Skeletal muscle satellite cell (primary cell): ENCODE measurements at regions not wholly inside any gene's neighbourhood (a gene's known extent, or its start where the extent isn't known, plus 50 kb on each side); places are given as distances from the start of the nearest gene placed in this dataset.

Experiments used
- H3K27me3 ChIP-seq: 2 replicates; pipeline ENCODE4 v1.7.0; 2013; ENCODE audit warnings: low read length; ENCODE audit not compliant: control insufficient read depth, insufficient read depth
- H3K36me3 ChIP-seq: 2 replicates; pipeline ENCODE4 v1.7.0; 2013; ENCODE audit warnings: mild to moderate bottlenecking, control low read depth, low read length; ENCODE audit not compliant: insufficient read depth
- H3K4me1 ChIP-seq: 2 replicates; pipeline ENCODE4 v1.7.0; 2013; ENCODE audit warnings: low read length; ENCODE audit not compliant: control insufficient read depth, insufficient read depth
- H3K4me2 ChIP-seq: 2 replicates; pipeline ENCODE4 v1.7.0; 2013; ENCODE audit warnings: mild to moderate bottlenecking, low read length
- H3K4me3 ChIP-seq: 2 replicates; pipeline ENCODE4 v1.7.0; 2013; ENCODE audit warnings: low read length
- H3K9ac ChIP-seq: 2 replicates; pipeline ENCODE4 v1.7.0; 2013; ENCODE audit warnings: mild to moderate bottlenecking, low read depth, low read length, moderate library complexity
- H3K9me3 ChIP-seq: replicated peaks from 2 replicates; pipeline ENCODE4 v1.7.0; 2013; ENCODE audit warnings: mild to moderate bottlenecking, control low read depth, low read length

GRCh38 chr4:22181736-22182135, 233.2 kb upstream of the KCNIP4 start:
- Histone ChIP-seq H3K4me2 (no peak overlapping the region), H3K27me3 (no peaks in the 10 kb centered on the region), H3K9me3 (no peaks in the 10 kb centered on the region), H3K4me1 (peaks cover 20% of the 10 kb centered on the region), H3K9ac (no peak overlapping the region), H3K4me3 (no peak overlapping the region), H3K36me3 (no peaks in the 10 kb centered on the region)

GRCh38 chr4:22179124-22179874, 230.7 kb upstream of the KCNIP4 start:
- Histone ChIP-seq H3K4me3 (peak overlapping the region; percentile 26), H3K4me2 (peak overlapping the region; percentile 56), H3K36me3 (no peaks in the 10 kb centered on the region), H3K4me1 (peaks cover 20% of the 10 kb centered on the region), H3K27me3 (no peaks in the 10 kb centered on the region), H3K9me3 (no peaks in the 10 kb centered on the region), H3K9ac (peak overlapping the region; percentile 33)

- H3K4me2 ChIP-seq = no peak overlapping the region
- no peaks in the 10 kb centered on the region for H3K9me3 ChIP-seq
- H3K4me3 ChIP-seq = no peak overlapping the region
- no peak overlapping the region for H3K9ac ChIP-seq
- H3K27me3 ChIP-seq = no peaks in the 10 kb centered on the region
- H3K36me3 ChIP-seq = no peaks in the 10 kb centered on the region
- peaks cover 24% of the 10 kb centered on the region for H3K4me1 ChIP-seq
Observed at GRCh38 chr4:22174640-22175039, 226.1 kb upstream of the KCNIP4 start.

- Histone ChIP-seq H3K4me1 (peaks cover 11% of the 10 kb centered on the region), H3K36me3 (no peaks in the 10 kb centered on the region), H3K9ac (no peak overlapping the region), H3K4me3 (no peak overlapping the region), H3K4me2 (no peak overlapping the region), H3K9me3 (no peaks in the 10 kb centered on the region), H3K27me3 (no peaks in the 10 kb centered on the region)
Observed at GRCh38 chr4:22170353-22170752, 221.8 kb upstream of the KCNIP4 start.

- H3K36me3 ChIP-seq = no peaks in the 10 kb centered on the region
- no peak overlapping the region for H3K9ac ChIP-seq
- H3K4me1 ChIP-seq = peaks cover 11% of the 10 kb centered on the region
- H3K4me2 ChIP-seq = no peak overlapping the region
- no peak overlapping the region for H3K4me3 ChIP-seq
- H3K27me3 ChIP-seq = no peaks in the 10 kb centered on the region
- no peaks in the 10 kb centered on the region for H3K9me3 ChIP-seq
Observed at GRCh38 chr4:22167201-22167600, 218.6 kb upstream of the KCNIP4 start.

- no peaks in the 10 kb centered on the region for H3K36me3 ChIP-seq
- H3K4me3 ChIP-seq = no peak overlapping the region
- no peak overlapping the region for H3K9ac ChIP-seq
- no peak overlapping the region for H3K4me2 ChIP-seq
- H3K9me3 ChIP-seq = no peaks in the 10 kb centered on the region
- H3K4me1 ChIP-seq = no peaks in the 10 kb centered on the region
- no peaks in the 10 kb centered on the region for H3K27me3 ChIP-seq
Observed at GRCh38 chr4:22162454-22162853, 213.9 kb upstream of the KCNIP4 start.

GRCh38 chr4:22130741-22131140, 182.2 kb upstream of the KCNIP4 start:
- Histone ChIP-seq H3K9me3 (no peaks in the 10 kb centered on the region), H3K4me2 (no peak overlapping the region), H3K27me3 (no peaks in the 10 kb centered on the region), H3K4me1 (no peaks in the 10 kb centered on the region), H3K9ac (no peak overlapping the region), H3K36me3 (no peaks in the 10 kb centered on the region), H3K4me3 (no peak overlapping the region)

GRCh38 chr4:22129454-22130029, 181.0 kb upstream of the KCNIP4 start:
- Histone ChIP-seq H3K4me2 (no peak overlapping the region), H3K4me3 (no peak overlapping the region), H3K36me3 (no peaks in the 10 kb centered on the region), H3K4me1 (no peaks in the 10 kb centered on the region), H3K27me3 (no peaks in the 10 kb centered on the region), H3K9me3 (no peaks in the 10 kb centered on the region), H3K9ac (no peak overlapping the region)

- no peaks in the 10 kb centered on the region for H3K36me3 ChIP-seq
- H3K4me2 ChIP-seq = no peak overlapping the region
- no peaks in the 10 kb centered on the region for H3K27me3 ChIP-seq
- H3K4me3 ChIP-seq = no peak overlapping the region
- H3K9ac ChIP-seq = no peak overlapping the region
- H3K4me1 ChIP-seq = no peaks in the 10 kb centered on the region
- H3K9me3 ChIP-seq = no peaks in the 10 kb centered on the region
Observed at GRCh38 chr4:22122062-22122461, 173.5 kb upstream of the KCNIP4 start.

GRCh38 chr4:22115262-22115661, 166.7 kb upstream of the KCNIP4 start:
- H3K4me1 ChIP-seq = no peaks in the 10 kb centered on the region
- no peak overlapping the region for H3K4me2 ChIP-seq
- no peaks in the 10 kb centered on the region for H3K27me3 ChIP-seq
- H3K4me3 ChIP-seq = no peak overlapping the region
- H3K36me3 ChIP-seq = no peaks in the 10 kb centered on the region
- H3K9ac ChIP-seq = no peak overlapping the region
- no peaks in the 10 kb centered on the region for H3K9me3 ChIP-seq

GRCh38 chr4:22103768-22104167, 155.2 kb upstream of the KCNIP4 start:
- Histone ChIP-seq H3K36me3 (no peaks in the 10 kb centered on the region), H3K4me3 (no peak overlapping the region), H3K4me2 (no peak overlapping the region), H3K9me3 (no peaks in the 10 kb centered on the region), H3K4me1 (peaks cover 5% of the 10 kb centered on the region), H3K27me3 (no peaks in the 10 kb centered on the region), H3K9ac (no peak overlapping the region)

GRCh38 chr4:22099896-22100295, 151.3 kb upstream of the KCNIP4 start:
- peaks cover 5% of the 10 kb centered on the region for H3K4me1 ChIP-seq
- no peaks in the 10 kb centered on the region for H3K9me3 ChIP-seq
- no peak overlapping the region for H3K4me2 ChIP-seq
- H3K36me3 ChIP-seq = no peaks in the 10 kb centered on the region
- H3K27me3 ChIP-seq = no peaks in the 10 kb centered on the region
- no peak overlapping the region for H3K4me3 ChIP-seq
- no peak overlapping the region for H3K9ac ChIP-seq
